Trophoblast cell (in vitro differentiated cells and primary cell): ENCODE measurements at regions not wholly inside any gene's neighbourhood (a gene's known extent, or its start where the extent isn't known, plus 50 kb on each side); places are given as distances from the start of the nearest gene placed in this dataset.
A peak's percentile ranks its signal among the peaks of the same experiment; 100 is the strongest.

Experiments used
- DNase-seq, 2 donors: peaks; one replicate each; pipeline ENCODE4 v3.0.0-alpha.2; 2016
- H2AFZ ChIP-seq: 2 replicates; pipeline ENCODE4 v1.6.1; 2013; ENCODE audit warnings: low read length, moderate library complexity, mild to moderate bottlenecking; ENCODE audit not compliant: insufficient read depth, poor library complexity
- H2AK5ac ChIP-seq: 2 replicates; pipeline ENCODE4 v1.6.1; 2013; ENCODE audit warnings: mild to moderate bottlenecking, low read length
- H2BK120ac ChIP-seq: 2 replicates; pipeline ENCODE4 v1.6.1; 2013; ENCODE audit warnings: low read length, mild to moderate bottlenecking, moderate library complexity; ENCODE audit not compliant: insufficient read depth, poor library complexity
- H2BK12ac ChIP-seq: 2 replicates; pipeline ENCODE4 v1.6.1; 2013; ENCODE audit warnings: mild to moderate bottlenecking, low read length, moderate library complexity
- H2BK5ac ChIP-seq: 2 replicates; pipeline ENCODE4 v1.6.1; 2013; ENCODE audit warnings: low read length, low read depth, moderate library complexity, mild to moderate bottlenecking; ENCODE audit not compliant: poor library complexity
- H3K14ac ChIP-seq: 2 replicates; pipeline ENCODE4 v1.6.1; 2013; ENCODE audit warnings: mild to moderate bottlenecking, low read length
- H3K18ac ChIP-seq: 2 replicates; pipeline ENCODE4 v1.6.1; 2013; ENCODE audit warnings: mild to moderate bottlenecking, low read length
- H3K23ac ChIP-seq: 2 replicates; pipeline ENCODE4 v1.6.1; 2013; ENCODE audit warnings: low read length
- H3K27ac ChIP-seq: 2 replicates; pipeline ENCODE4 v1.5.1; 2013; ENCODE audit warnings: low read depth, mild to moderate bottlenecking, inconsistent platforms, low read length, moderate library complexity
- H3K27me3 ChIP-seq: 2 replicates; pipeline ENCODE4 v1.6.1; 2013; ENCODE audit warnings: inconsistent platforms, mild to moderate bottlenecking, low read length, moderate library complexity; ENCODE audit not compliant: insufficient read depth
- H3K36me3 ChIP-seq, 2 experiments: 1 replicate in 1 of 2; 2 replicates in 1 of 2; pipeline ENCODE4 v1.6.1; 2013; ENCODE audit warnings: low read length in 2 of 2, mild to moderate bottlenecking in 2 of 2, moderate library complexity in 1 of 2; ENCODE audit not compliant: insufficient read depth in 2 of 2, control insufficient read depth in 1 of 2
- H3K4ac ChIP-seq: 2 replicates; pipeline ENCODE4 v1.6.1; 2013; ENCODE audit warnings: low read depth, mild to moderate bottlenecking, low read length, moderate library complexity
- H3K4me1 ChIP-seq, 2 experiments: 1 replicate in 1 of 2; 2 replicates in 1 of 2; pipeline ENCODE4 v1.6.1; 2013; ENCODE audit warnings: low read length in 2 of 2, mild to moderate bottlenecking in 2 of 2, moderate library complexity in 1 of 2; ENCODE audit not compliant: insufficient read depth in 2 of 2, control insufficient read depth in 1 of 2
- H3K4me2 ChIP-seq: 2 replicates; pipeline ENCODE4 v1.6.1; 2013; ENCODE audit warnings: inconsistent platforms, mild to moderate bottlenecking, low read length, moderate library complexity
- H3K4me3 ChIP-seq: 2 replicates; pipeline ENCODE4 v1.5.1; 2013; ENCODE audit warnings: mild to moderate bottlenecking, low read depth, low read length, inconsistent platforms
- H3K79me1 ChIP-seq: one replicate; pipeline ENCODE4 v1.6.1; 2013; ENCODE audit warnings: low read length
- H3K79me2 ChIP-seq: 2 replicates; pipeline ENCODE4 v1.6.1; 2013; ENCODE audit warnings: low read length, mild to moderate bottlenecking; ENCODE audit not compliant: control insufficient read depth, insufficient read depth, poor library complexity
- H3K9ac ChIP-seq: 2 replicates; pipeline ENCODE4 v1.6.1; 2013; ENCODE audit warnings: mild to moderate bottlenecking, low read length
- H3K9me3 ChIP-seq: 2 replicates; pipeline ENCODE4 v1.6.1; 2013; ENCODE audit warnings: low read depth, mild to moderate bottlenecking, control low read depth, inconsistent platforms, low read length; ENCODE audit not compliant: insufficient read depth
- H4K12ac ChIP-seq: 2 replicates; pipeline ENCODE4 v1.6.1; 2013; ENCODE audit warnings: low read depth, mild to moderate bottlenecking, low read length, moderate library complexity
- H4K8ac ChIP-seq: 2 replicates; pipeline ENCODE4 v1.6.1; 2013; ENCODE audit warnings: low read depth, mild to moderate bottlenecking, low read length, moderate library complexity
- H4K91ac ChIP-seq: one replicate; pipeline ENCODE4 v1.6.1; 2013; ENCODE audit warnings: low read depth, mild to moderate bottlenecking, low read length, moderate library complexity
- WGBS: extraction: QIAGEN DNeasy Blood & Tissue Kit; methylation state at CpG from one replicate; pipeline ENCODE4 v1.1.7; 2013; ENCODE audit warnings: missing lambda C conversion rate; ENCODE audit not compliant: insufficient read length, insufficient coverage; ENCODE audit errors: extremely low coverage; 5-methylcytosine and 5-hydroxymethylcytosine counted together

DNA sequence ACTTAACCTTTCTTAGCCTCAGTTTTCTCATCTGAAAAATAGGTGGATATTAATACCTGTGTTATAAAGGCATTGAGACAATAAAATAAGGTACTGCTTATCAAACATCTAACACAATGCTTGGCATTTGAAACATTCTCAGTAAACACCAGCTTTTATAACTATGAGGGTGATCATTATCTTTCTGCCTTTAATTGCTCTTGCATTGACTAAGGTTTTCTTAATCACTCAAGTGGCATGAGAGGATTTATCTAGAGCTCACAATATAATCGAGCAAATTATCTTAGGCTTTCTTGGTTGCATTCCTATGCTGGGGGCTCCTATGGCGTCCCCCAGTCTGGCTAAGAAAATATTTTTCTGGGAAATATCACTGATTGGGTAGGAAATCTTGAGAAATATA is 716.4 kb upstream of the MARCKS start:
- no peaks in the 10 kb centered on the region for H3K79me1 ChIP-seq
- no peak overlapping the region for H3K27ac ChIP-seq
- H3K4me2 ChIP-seq = no peak overlapping the region
- no peaks in the 10 kb centered on the region for H3K79me2 ChIP-seq
- H3K27me3 ChIP-seq = no peaks in the 10 kb centered on the region
- no CpG with 5 or more reads among the region's 2 CpGs for WGBS
- no peak overlapping the region for H4K8ac ChIP-seq
- no peaks in the 10 kb centered on the region for H3K4me1 ChIP-seq
- no peak overlapping the region for H2BK12ac ChIP-seq
- H3K36me3 ChIP-seq = no peaks in the 10 kb centered on the region
- H2BK5ac ChIP-seq = no peak overlapping the region
- peak in 1 of 2 donors; percentile 75 for DNase-seq
- H3K4me3 ChIP-seq = no peak overlapping the region
- H4K91ac ChIP-seq = no peak overlapping the region
- no peak overlapping the region for H2BK120ac ChIP-seq
- no peaks in the 10 kb centered on the region for H3K9me3 ChIP-seq
- H3K14ac ChIP-seq = no peak overlapping the region
- no peak overlapping the region for H2AFZ ChIP-seq
- H3K18ac ChIP-seq = no peak overlapping the region
- H2AK5ac ChIP-seq = no peak overlapping the region
- no peak overlapping the region for H3K9ac ChIP-seq
- H3K23ac ChIP-seq = no peak overlapping the region
- no peak overlapping the region for H3K4ac ChIP-seq
- no peak overlapping the region for H4K12ac ChIP-seq

GRCh38 chr6:113141901-113142300 is 715.2 kb upstream of the MARCKS start:
- no peak for DNase-seq
- no peak overlapping the region for H4K8ac ChIP-seq
- no peak overlapping the region for H3K23ac ChIP-seq
- H3K79me2 ChIP-seq = no peaks in the 10 kb centered on the region
- no peak overlapping the region for H2BK12ac ChIP-seq
- no peak overlapping the region for H3K9ac ChIP-seq
- H2BK5ac ChIP-seq = no peak overlapping the region
- H3K27me3 ChIP-seq = no peaks in the 10 kb centered on the region
- no peak overlapping the region for H3K4ac ChIP-seq
- H3K36me3 ChIP-seq = no peaks in the 10 kb centered on the region
- no peak overlapping the region for H3K27ac ChIP-seq
- no peaks in the 10 kb centered on the region for H3K9me3 ChIP-seq
- H4K91ac ChIP-seq = no peak overlapping the region
- no peak overlapping the region for H3K14ac ChIP-seq
- H3K4me1 ChIP-seq = no peaks in the 10 kb centered on the region
- H2BK120ac ChIP-seq = no peak overlapping the region
- no peak overlapping the region for H3K18ac ChIP-seq
- no CpG with 5 or more reads among the region's 2 CpGs for WGBS
- no peaks in the 10 kb centered on the region for H3K79me1 ChIP-seq
- no peak overlapping the region for H4K12ac ChIP-seq
- H2AK5ac ChIP-seq = no peak overlapping the region
- H3K4me3 ChIP-seq = no peak overlapping the region
- no peak overlapping the region for H3K4me2 ChIP-seq
- H2AFZ ChIP-seq = no peak overlapping the region

- H3K4me2 ChIP-seq = no peak overlapping the region
- no peak overlapping the region for H4K12ac ChIP-seq
- no peak overlapping the region for H3K14ac ChIP-seq
- H3K9ac ChIP-seq = no peak overlapping the region
- H3K23ac ChIP-seq = no peak overlapping the region
- H4K91ac ChIP-seq = no peak overlapping the region
- no CpG with 5 or more reads among the region's 5 CpGs for WGBS
- no peak overlapping the region for H3K4ac ChIP-seq
- no peak overlapping the region for H3K4me3 ChIP-seq
- H3K79me2 ChIP-seq = no peaks in the 10 kb centered on the region
- DNase-seq = no peak
- H3K9me3 ChIP-seq = no peaks in the 10 kb centered on the region
- H2BK120ac ChIP-seq = no peak overlapping the region
- H3K36me3 ChIP-seq = no peaks in the 10 kb centered on the region
- no peak overlapping the region for H4K8ac ChIP-seq
- no peak overlapping the region for H2AK5ac ChIP-seq
- H3K27ac ChIP-seq = no peak overlapping the region
- no peak overlapping the region for H3K18ac ChIP-seq
- H2AFZ ChIP-seq = no peak overlapping the region
- H3K27me3 ChIP-seq = no peaks in the 10 kb centered on the region
- no peak overlapping the region for H2BK5ac ChIP-seq
- H3K79me1 ChIP-seq = no peaks in the 10 kb centered on the region
- no peak overlapping the region for H2BK12ac ChIP-seq
- no peaks in the 10 kb centered on the region for H3K4me1 ChIP-seq
Measured at GRCh38 chr6:113142671-113143174, 714.4 kb upstream of the MARCKS start.

GRCh38 chr6:113143206-113143605 is 713.9 kb upstream of the MARCKS start:
- Histone ChIP-seq H4K12ac (no peak overlapping the region), H3K9ac (no peak overlapping the region), H3K79me2 (no peaks in the 10 kb centered on the region), H3K4me3 (no peak overlapping the region), H2BK12ac (peak overlapping the region; percentile 64), H3K18ac (no peak overlapping the region), H2AFZ (no peak overlapping the region), H2AK5ac (no peak overlapping the region), H3K27me3 (no peaks in the 10 kb centered on the region), H3K4ac (no peak overlapping the region), H2BK120ac (no peak overlapping the region), H4K91ac (no peak overlapping the region), H3K79me1 (no peaks in the 10 kb centered on the region), H2BK5ac (no peak overlapping the region), H3K4me2 (no peak overlapping the region), H3K9me3 (no peaks in the 10 kb centered on the region), H3K36me3 (no peaks in the 10 kb centered on the region), H3K4me1 (no peaks in the 10 kb centered on the region), H3K27ac (no peak overlapping the region), H3K23ac (no peak overlapping the region), H3K14ac (no peak overlapping the region), H4K8ac (peak overlapping the region; percentile 19)
- WGBS = no CpG with 5 or more reads among the region's 3 CpGs
- no peak for DNase-seq
